Lung (tissue), 11 donors: ENCODE measurements at regions not wholly inside any gene's neighbourhood (a gene's known extent, or its start where the extent isn't known, plus 50 kb on each side); places are given as distances from the start of the nearest gene placed in this dataset.

Source experiments
- ATAC-seq: fragments of 200-7000 bp; cut with Tn5 transposase; one replicate; pipeline ENCODE4 v1.9.1; 2020; ENCODE audit warnings: moderate number of reproducible peaks; ENCODE audit not compliant: insufficient read depth, low FRiP score
- DNase-seq, 3 donors: peaks; one replicate each; pipeline ENCODE4 v3.0.0-alpha.2; 2013 to 2017
- H3K27ac ChIP-seq, 2 donors: one replicate each; pipeline ENCODE4 v1.5.1; 2013; ENCODE audit warnings: mild to moderate bottlenecking in 2 of 2, moderate library complexity in 2 of 2, control low read depth in 1 of 2, inconsistent platforms in 1 of 2, low read depth in 1 of 2, low read length in 1 of 2
- H3K27me3 ChIP-seq, 3 donors: one replicate each; pipeline ENCODE4 v1.5.1; 2013; ENCODE audit warnings: low read length in 2 of 3; ENCODE audit not compliant: control insufficient read depth in 3 of 3, insufficient read depth in 3 of 3
- H3K36me3 ChIP-seq, 4 donors: one replicate each; pipeline ENCODE4 v1.5.1; 2013; ENCODE audit warnings: low read length in 4 of 4, mild to moderate bottlenecking in 1 of 4, moderate library complexity in 1 of 4; ENCODE audit not compliant: control insufficient read depth in 4 of 4, insufficient read depth in 4 of 4
- H3K4me1 ChIP-seq, 5 donors: one replicate each; pipeline ENCODE4 v1.5.1; 2013; ENCODE audit warnings: low read length in 5 of 5, mild to moderate bottlenecking in 2 of 5, moderate library complexity in 1 of 5; ENCODE audit not compliant: control insufficient read depth in 5 of 5, insufficient read depth in 5 of 5
- H3K4me3 ChIP-seq: one replicate; pipeline ENCODE4 v1.5.1; 2013; ENCODE audit warnings: mild to moderate bottlenecking, control low read depth, moderate library complexity
- H3K9ac ChIP-seq, 2 donors: one replicate each; pipeline ENCODE4 v1.5.1; 2013; ENCODE audit warnings: low read length in 2 of 2, control low read depth in 1 of 2; ENCODE audit not compliant: insufficient read depth in 1 of 2
- H3K9me3 ChIP-seq, 4 donors: one replicate each; pipeline ENCODE4 v1.5.1; 2013; ENCODE audit warnings: low read length in 3 of 4, mild to moderate bottlenecking in 1 of 4, moderate library complexity in 1 of 4; ENCODE audit not compliant: control insufficient read depth in 4 of 4, insufficient read depth in 3 of 4
- CTCF ChIP-seq: IDR thresholded peaks from 2 replicates; pipeline ENCODE4 v1.5.1; 2012; ENCODE audit warnings: mild to moderate bottlenecking; ENCODE audit errors: control extremely low read depth, extremely low read depth
- WGBS, 2 donors: extraction: QIAGEN DNeasy Blood & Tissue Kit; methylation state at CpG; one replicate each; pipeline ENCODE4 v1.1.7; 2013; 5-methylcytosine and 5-hydroxymethylcytosine counted together
- donor health status: control.
- donor health status: control.
- donor health status: Bipolar disorder and iron deficiency.
- donor health status: healthy.
- donor health status: DM: yes; HTN: yes; CAD: no.

GRCh38 chr6:4563877-4564276 is 212.3 kb upstream of the CDYL start:
- Histone ChIP-seq H3K27me3 (no peaks in the 10 kb centered on the region), H3K4me3 (no peak overlapping the region), H3K36me3 (no peaks in the 10 kb centered on the region), H3K9me3 (peaks cover 0 to 2% (median 0%) of the 10 kb centered on the region in 4 donors), H3K9ac (no peak overlapping the region), H3K4me1 (no peaks in the 10 kb centered on the region), H3K27ac (no peak overlapping the region)
- DNase-seq = no peak
- ATAC-seq = no peak
- TF ChIP-seq CTCF = no peak
- 48 to 94% methylated on average over 4 of the region's 4 CpGs for WGBS, 2 donors

GRCh38 chr6:4563156-4563555 is 213.0 kb upstream of the CDYL start:
- ATAC-seq (no peak), DNase-seq (no peak)
- no peak overlapping the region for H3K27ac ChIP-seq
- H3K4me3 ChIP-seq = no peak overlapping the region
- H3K27me3 ChIP-seq = no peaks in the 10 kb centered on the region
- WGBS, 2 donors = 73 to 77% methylated on average over 5 of the region's 5 CpGs
- H3K4me1 ChIP-seq = no peaks in the 10 kb centered on the region
- H3K9ac ChIP-seq = no peak overlapping the region
- TF ChIP-seq CTCF = no peak
- H3K9me3 ChIP-seq = peaks cover 0 to 2% (median 0%) of the 10 kb centered on the region in 4 donors
- no peaks in the 10 kb centered on the region for H3K36me3 ChIP-seq

- Histone ChIP-seq H3K27me3 (no peaks in the 10 kb centered on the region), H3K9me3 (peaks cover 0 to 2% (median 0%) of the 10 kb centered on the region in 4 donors), H3K27ac (no peak overlapping the region), H3K4me1 (no peaks in the 10 kb centered on the region), H3K36me3 (no peaks in the 10 kb centered on the region), H3K4me3 (no peak overlapping the region), H3K9ac (no peak overlapping the region)
- ATAC-seq = no peak
- no peak for DNase-seq
- no peak for TF ChIP-seq CTCF
- WGBS, 2 donors = 93 to 95% methylated on average over 6 of the region's 6 CpGs
These were observed 214.3 kb upstream of the CDYL start for GRCh38 chr6:4561773-4562400.

GRCh38 chr6:4561078-4561435 is 215.1 kb upstream of the CDYL start:
- WGBS, 2 donors = 92 to 93% methylated on average over 3 of the region's 3 CpGs
- Histone ChIP-seq H3K27me3 (no peaks in the 10 kb centered on the region), H3K9me3 (peaks cover 0 to 2% (median 0%) of the 10 kb centered on the region in 4 donors), H3K9ac (no peak overlapping the region), H3K4me1 (no peaks in the 10 kb centered on the region), H3K4me3 (no peak overlapping the region), H3K27ac (no peak overlapping the region), H3K36me3 (no peaks in the 10 kb centered on the region)
- TF ChIP-seq CTCF = no peak
- ATAC-seq (no peak), DNase-seq (no peak)
